DOHH2 (cell line): ENCODE measurements at regions not wholly inside any gene's neighbourhood (a gene's known extent, or its start where the extent isn't known, plus 50 kb on each side); places are given as distances from the start of the nearest gene placed in this dataset.

Experiments used
- H3F3A ChIP-seq: fragments of 200-600 bp; sonication (generic), shearing (Covaris generic); 2 replicates; pipeline ENCODE4 v1.6.0; 2016; ENCODE audit warnings: antibody characterized with exemption, mild to moderate bottlenecking; ENCODE audit not compliant: control insufficient read depth, insufficient read depth
- H3K27ac ChIP-seq: fragments of 200-600 bp; sonication (generic); 2 replicates; pipeline ENCODE4 v1.5.1; 2014; ENCODE audit warnings: low read depth, mild to moderate bottlenecking, low read length, moderate library complexity
- H3K27me3 ChIP-seq: fragments of 200-600 bp; sonication (generic); 2 replicates; pipeline ENCODE4 v1.6.1; 2014; ENCODE audit warnings: mild to moderate bottlenecking, low read length, mixed read lengths; ENCODE audit not compliant: control insufficient read depth
- H3K36me3 ChIP-seq: fragments of 200-600 bp; sonication (generic); 2 replicates; pipeline ENCODE4 v1.6.1; 2014; ENCODE audit warnings: mild to moderate bottlenecking, low read length, moderate library complexity, mixed read lengths; ENCODE audit not compliant: control insufficient read depth
- H3K4me1 ChIP-seq: fragments of 200-600 bp; sonication (generic); 2 replicates; pipeline ENCODE4 v1.6.1; 2014; ENCODE audit warnings: mild to moderate bottlenecking, low read length, mixed read lengths; ENCODE audit not compliant: control insufficient read depth
- H3K4me2 ChIP-seq: fragments of 200-600 bp; sonication (generic); 2 replicates; pipeline ENCODE4 v1.6.0; 2014; ENCODE audit warnings: mild to moderate bottlenecking, low read length, moderate library complexity
- H3K4me3 ChIP-seq: fragments of 200-600 bp; sonication (generic); 2 replicates; pipeline ENCODE4 v1.5.1; 2014; ENCODE audit warnings: mild to moderate bottlenecking, low read length, mixed read lengths
- H3K79me2 ChIP-seq: fragments of 200-600 bp; sonication (generic); 2 replicates; pipeline ENCODE4 v1.6.1; 2014; ENCODE audit warnings: mild to moderate bottlenecking, low read length, mixed read lengths; ENCODE audit not compliant: control insufficient read depth
- H3K9me2 ChIP-seq: fragments of 200-600 bp; sonication (generic); replicated peaks from 2 replicates; pipeline ENCODE4 v1.6.1; 2014; ENCODE audit warnings: mild to moderate bottlenecking, low read length, mixed read lengths; ENCODE audit not compliant: control insufficient read depth
- H3K9me3 ChIP-seq: fragments of 200-600 bp; sonication (generic); 2 replicates; pipeline ENCODE4 v1.6.1; 2014; ENCODE audit warnings: antibody characterized with exemption, low read length, mixed read lengths; ENCODE audit not compliant: control insufficient read depth, insufficient read depth
- H4K20me1 ChIP-seq: fragments of 200-600 bp; sonication (generic); 2 replicates; pipeline ENCODE4 v1.6.0; 2014; ENCODE audit warnings: low read depth, mild to moderate bottlenecking, antibody characterized with exemption, low read length, moderate library complexity; ENCODE audit not compliant: control insufficient read depth, insufficient read depth
- CTCF ChIP-seq: fragments of 200-600 bp; sonication (generic); IDR thresholded peaks from one replicate; pipeline ENCODE4 v1.5.1; 2014; ENCODE audit warnings: antibody characterized with exemption, mild to moderate bottlenecking, low read depth, low read length; ENCODE audit not compliant: poor library complexity, severe bottlenecking
- EZH2phosphoT487 ChIP-seq: fragments of 200-600 bp; sonication (generic); IDR thresholded peaks from 2 replicates; pipeline ENCODE4 v1.6.1; 2017; ENCODE audit warnings: borderline replicate concordance, mild to moderate bottlenecking, antibody characterized with exemption, low read length, moderate library complexity, mixed read lengths

GRCh38 chrX:16526003-16526402 lies 124.0 kb upstream of the S100G start:
- H3K4me3 ChIP-seq = no peak overlapping the region
- H3K36me3 ChIP-seq = no peaks in the 10 kb centered on the region
- no peak overlapping the region for H3K27ac ChIP-seq
- TF ChIP-seq EZH2phosphoT487 = no peak
- no peak for TF ChIP-seq CTCF
- no peak overlapping the region for H3K4me2 ChIP-seq
- no peaks in the 10 kb centered on the region for H4K20me1 ChIP-seq
- H3K27me3 ChIP-seq = no peaks in the 10 kb centered on the region
- H3K79me2 ChIP-seq = no peaks in the 10 kb centered on the region
- H3K9me3 ChIP-seq = no peaks in the 10 kb centered on the region
- H3F3A ChIP-seq = no peaks in the 10 kb centered on the region
- no peaks in the 10 kb centered on the region for H3K4me1 ChIP-seq
- H3K9me2 ChIP-seq = no peaks in the 10 kb centered on the region

GRCh38 chrX:16528620-16529019 lies 121.3 kb upstream of the S100G start:
- H3K4me2 ChIP-seq = no peak overlapping the region
- H3K4me3 ChIP-seq = no peak overlapping the region
- no peak overlapping the region for H3K27ac ChIP-seq
- H3K79me2 ChIP-seq = no peaks in the 10 kb centered on the region
- no peaks in the 10 kb centered on the region for H3K27me3 ChIP-seq
- TF ChIP-seq EZH2phosphoT487 (no peak), CTCF (no peak)
- H3K36me3 ChIP-seq = no peaks in the 10 kb centered on the region
- no peaks in the 10 kb centered on the region for H3K4me1 ChIP-seq
- H3K9me3 ChIP-seq = no peaks in the 10 kb centered on the region
- H4K20me1 ChIP-seq = no peaks in the 10 kb centered on the region
- no peaks in the 10 kb centered on the region for H3K9me2 ChIP-seq
- H3F3A ChIP-seq = no peaks in the 10 kb centered on the region
